Neural cell (in vitro differentiated cells): ENCODE measurements at regions not wholly inside any gene's neighbourhood (a gene's known extent, or its start where the extent isn't known, plus 50 kb on each side); places are given as distances from the start of the nearest gene placed in this dataset.
"Not testable (repeated sequence)": the region's sequence is repeated elsewhere in the genome, so short reads cannot be mapped to it uniquely, and the experiment has no call there.

Experiments
- EP300 ChIP-seq: fragments of 450-650 bp; conservative IDR thresholded peaks from 2 replicates; pipeline ENCODE4 v1.6.1; 2014; ENCODE audit warnings: antibody characterized with exemption, mild to moderate bottlenecking, moderate library complexity; ENCODE audit not compliant: poor library complexity, severe bottlenecking
- EZH2 ChIP-seq: fragments of 200-600, 300-800 bp; shearing (Covaris generic), sonication (generic); IDR thresholded peaks from 2 replicates; pipeline ENCODE4 v1.6.1; 2014; ENCODE audit warnings: antibody characterized with exemption, low read length, borderline replicate concordance, mild to moderate bottlenecking; ENCODE audit not compliant: insufficient read depth, poor library complexity, severe bottlenecking
- MXI1 ChIP-seq: fragments of 450-650 bp; conservative IDR thresholded peaks from 2 replicates; pipeline ENCODE4 v1.6.1; 2014; ENCODE audit warnings: antibody characterized with exemption, mild to moderate bottlenecking; ENCODE audit not compliant: poor library complexity, severe bottlenecking
- POLR2AphosphoS5 ChIP-seq: IDR thresholded peaks from 2 replicates; pipeline ENCODE4 v1.6.1; 2012
- RAD21 ChIP-seq: fragments of 450-650 bp; conservative IDR thresholded peaks from 2 replicates; pipeline ENCODE4 v1.6.1; 2014; ENCODE audit warnings: antibody characterized with exemption, mild to moderate bottlenecking, moderate library complexity
- REST ChIP-seq: IDR thresholded peaks from 2 replicates; pipeline ENCODE4 v1.6.1; 2012; ENCODE audit warnings: borderline replicate concordance
- SMC3 ChIP-seq: fragments of 450-650 bp; conservative IDR thresholded peaks from 2 replicates; pipeline ENCODE4 v1.6.1; 2014; ENCODE audit warnings: antibody characterized with exemption, mild to moderate bottlenecking, moderate library complexity; ENCODE audit not compliant: poor library complexity
- TAF1 ChIP-seq: IDR thresholded peaks from 2 replicates; pipeline ENCODE4 v1.6.1; 2012; ENCODE audit warnings: low read depth
- TF ChIP-seq, protein P1 (sequence below): fragments of 450-650 bp; IDR thresholded peaks from 2 replicates; pipeline ENCODE4 v1.5.1; 2014; ENCODE audit warnings: antibody characterized with exemption, mild to moderate bottlenecking, moderate library complexity; ENCODE audit not compliant: poor library complexity, severe bottlenecking

DNA sequence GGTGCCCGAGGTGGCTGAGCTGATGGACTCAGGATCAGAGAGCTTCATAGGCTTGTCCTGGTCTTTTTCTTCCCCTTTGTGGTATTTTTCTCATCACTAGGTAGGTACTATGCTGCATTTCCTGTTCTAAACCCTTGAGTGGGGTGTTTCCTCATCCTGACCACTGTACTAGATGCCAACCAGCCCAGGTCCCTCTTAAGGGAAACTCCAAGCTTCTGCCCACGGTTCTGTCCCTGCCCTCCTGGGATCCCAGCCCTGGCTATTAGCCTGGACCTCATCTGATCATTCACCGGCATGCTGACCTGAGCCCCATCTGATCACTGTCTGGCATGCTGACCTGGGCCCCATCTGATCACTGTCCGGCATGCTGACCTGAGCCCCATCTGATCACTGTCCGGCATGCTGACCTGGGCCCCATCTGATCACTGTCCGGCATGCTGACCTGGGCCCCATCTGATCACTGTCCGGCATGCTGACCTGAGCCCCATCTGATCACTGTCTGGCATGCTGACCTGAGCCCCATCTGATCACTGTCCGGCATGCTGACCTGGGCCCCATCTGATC, 207.6 kb downstream of the NDUFA10 start:
- TF ChIP-seq, protein P1, sequence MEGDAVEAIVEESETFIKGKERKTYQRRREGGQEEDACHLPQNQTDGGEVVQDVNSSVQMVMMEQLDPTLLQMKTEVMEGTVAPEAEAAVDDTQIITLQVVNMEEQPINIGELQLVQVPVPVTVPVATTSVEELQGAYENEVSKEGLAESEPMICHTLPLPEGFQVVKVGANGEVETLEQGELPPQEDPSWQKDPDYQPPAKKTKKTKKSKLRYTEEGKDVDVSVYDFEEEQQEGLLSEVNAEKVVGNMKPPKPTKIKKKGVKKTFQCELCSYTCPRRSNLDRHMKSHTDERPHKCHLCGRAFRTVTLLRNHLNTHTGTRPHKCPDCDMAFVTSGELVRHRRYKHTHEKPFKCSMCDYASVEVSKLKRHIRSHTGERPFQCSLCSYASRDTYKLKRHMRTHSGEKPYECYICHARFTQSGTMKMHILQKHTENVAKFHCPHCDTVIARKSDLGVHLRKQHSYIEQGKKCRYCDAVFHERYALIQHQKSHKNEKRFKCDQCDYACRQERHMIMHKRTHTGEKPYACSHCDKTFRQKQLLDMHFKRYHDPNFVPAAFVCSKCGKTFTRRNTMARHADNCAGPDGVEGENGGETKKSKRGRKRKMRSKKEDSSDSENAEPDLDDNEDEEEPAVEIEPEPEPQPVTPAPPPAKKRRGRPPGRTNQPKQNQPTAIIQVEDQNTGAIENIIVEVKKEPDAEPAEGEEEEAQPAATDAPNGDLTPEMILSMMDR: not testable (repeated sequence)
- not testable (repeated sequence) for TF ChIP-seq EZH2, SMC3, TAF1, POLR2AphosphoS5, EP300, REST, RAD21, MXI1
